Transverse colon (tissue), 3 donors: ENCODE measurements at regions not wholly inside any gene's neighbourhood (a gene's known extent, or its start where the extent isn't known, plus 50 kb on each side); places are given as distances from the start of the nearest gene placed in this dataset.

ENCODE experiments used
- POLR2A ChIP-seq: fragments of 450-650 bp; IDR thresholded peaks from one replicate; pipeline ENCODE4 v1.6.1; 2016; ENCODE audit warnings: antibody characterized with exemption, mild to moderate bottlenecking, moderate library complexity
- POLR2AphosphoS5 ChIP-seq, 3 donors: sonication (generic); formaldehyde crosslinking; IDR thresholded peaks; one replicate each; pipeline ENCODE4 v1.6.1; 2016; ENCODE audit warnings: antibody characterized with exemption in 3 of 3

- TF ChIP-seq POLR2A (no peak), POLR2AphosphoS5 (IDR thresholded peaks at IDR 0.05) (no peak)
Observed at GRCh38 chr11:101336858-101337257, 207.2 kb upstream of the PGR start.
